ENCODE measurements at regions not wholly inside any gene's neighbourhood (a gene's known extent, or its start where the extent isn't known, plus 50 kb on each side); places are given as distances from the start of the nearest gene placed in this dataset.

DNA sequence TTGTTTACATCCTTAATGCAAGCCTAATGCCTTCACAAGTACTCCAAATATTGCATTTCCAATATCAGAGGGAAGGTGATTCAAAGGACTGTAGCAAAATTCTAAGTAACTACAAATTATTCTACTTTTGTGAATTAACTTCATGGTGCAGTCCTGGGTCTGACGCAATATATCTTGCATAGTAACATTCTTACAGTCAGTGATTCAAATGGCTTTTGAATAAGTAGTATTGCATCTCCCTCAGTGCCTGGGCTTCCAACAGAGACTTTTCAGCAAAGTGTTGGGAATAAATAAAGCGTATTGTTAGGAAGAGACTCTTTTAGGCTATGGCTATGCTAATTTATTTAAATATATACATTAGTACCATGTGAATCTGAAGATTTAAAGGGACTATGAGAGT lies 564.7 kb upstream of the COBL start:
- TF ChIP-seq, protein P1, sequence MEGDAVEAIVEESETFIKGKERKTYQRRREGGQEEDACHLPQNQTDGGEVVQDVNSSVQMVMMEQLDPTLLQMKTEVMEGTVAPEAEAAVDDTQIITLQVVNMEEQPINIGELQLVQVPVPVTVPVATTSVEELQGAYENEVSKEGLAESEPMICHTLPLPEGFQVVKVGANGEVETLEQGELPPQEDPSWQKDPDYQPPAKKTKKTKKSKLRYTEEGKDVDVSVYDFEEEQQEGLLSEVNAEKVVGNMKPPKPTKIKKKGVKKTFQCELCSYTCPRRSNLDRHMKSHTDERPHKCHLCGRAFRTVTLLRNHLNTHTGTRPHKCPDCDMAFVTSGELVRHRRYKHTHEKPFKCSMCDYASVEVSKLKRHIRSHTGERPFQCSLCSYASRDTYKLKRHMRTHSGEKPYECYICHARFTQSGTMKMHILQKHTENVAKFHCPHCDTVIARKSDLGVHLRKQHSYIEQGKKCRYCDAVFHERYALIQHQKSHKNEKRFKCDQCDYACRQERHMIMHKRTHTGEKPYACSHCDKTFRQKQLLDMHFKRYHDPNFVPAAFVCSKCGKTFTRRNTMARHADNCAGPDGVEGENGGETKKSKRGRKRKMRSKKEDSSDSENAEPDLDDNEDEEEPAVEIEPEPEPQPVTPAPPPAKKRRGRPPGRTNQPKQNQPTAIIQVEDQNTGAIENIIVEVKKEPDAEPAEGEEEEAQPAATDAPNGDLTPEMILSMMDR (IDR thresholded peaks at IDR 0.05) = no peak
- TF ChIP-seq EP300 (IDR thresholded peaks at IDR 0.05; ENCODE audit: low read depth) (no peak), POLR2AphosphoS5 (IDR thresholded peaks at IDR 0.05) (no peak)
